GM19043 (cell line): ENCODE measurements at regions not wholly inside any gene's neighbourhood (a gene's known extent, or its start where the extent isn't known, plus 50 kb on each side); places are given as distances from the start of the nearest gene placed in this dataset.
"Not testable (repeated sequence)": the region's sequence is repeated elsewhere in the genome, so short reads cannot be mapped to it uniquely, and the experiment has no call there.

Source experiments
- ATAC-seq: cut with Tn5 transposase; IDR thresholded peaks from one replicate; pipeline ENCODE4 v1.9.1; 2021; ENCODE audit warnings: low read depth; ENCODE audit not compliant: unreplicated experiment

DNA sequence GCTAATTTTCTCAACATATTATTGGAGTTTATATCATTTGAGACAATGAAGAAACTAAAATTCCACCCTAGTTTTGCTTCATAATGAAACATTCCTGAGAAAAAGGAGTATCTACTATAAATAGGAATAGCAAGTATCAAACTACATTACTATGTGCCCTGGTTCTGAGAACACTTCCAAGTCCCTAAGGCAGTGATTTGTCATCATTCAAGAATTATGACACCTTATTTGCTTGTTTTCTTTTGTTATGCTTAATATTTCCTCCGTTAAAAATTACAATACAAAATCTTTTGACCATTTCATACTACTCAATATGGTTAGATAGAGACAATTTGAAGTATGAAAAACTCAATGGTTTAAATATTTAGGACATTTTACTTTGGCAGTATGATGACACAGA lies 707.8 kb upstream of the GOLIM4 start:
- ATAC-seq, result no peak

DNA sequence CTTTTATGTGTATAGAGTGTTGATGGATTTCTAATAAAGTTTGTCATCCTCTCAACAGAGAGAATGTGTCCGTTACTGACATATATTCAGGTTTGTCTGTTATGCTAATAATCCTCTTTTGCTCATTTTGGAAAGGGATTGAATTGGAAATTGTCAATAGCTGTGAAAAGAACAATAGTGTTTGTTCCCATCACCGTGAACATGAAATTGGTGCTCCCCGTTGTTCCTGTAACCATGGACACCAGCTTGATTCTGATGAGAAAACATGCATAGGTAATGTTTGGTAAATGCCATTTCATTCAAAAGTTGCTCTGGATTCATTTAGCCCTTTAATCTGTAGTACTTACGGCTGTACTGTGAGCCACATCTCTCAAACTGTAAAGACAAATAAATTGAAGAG lies 707.0 kb upstream of the GOLIM4 start:
- no peak for ATAC-seq

DNA sequence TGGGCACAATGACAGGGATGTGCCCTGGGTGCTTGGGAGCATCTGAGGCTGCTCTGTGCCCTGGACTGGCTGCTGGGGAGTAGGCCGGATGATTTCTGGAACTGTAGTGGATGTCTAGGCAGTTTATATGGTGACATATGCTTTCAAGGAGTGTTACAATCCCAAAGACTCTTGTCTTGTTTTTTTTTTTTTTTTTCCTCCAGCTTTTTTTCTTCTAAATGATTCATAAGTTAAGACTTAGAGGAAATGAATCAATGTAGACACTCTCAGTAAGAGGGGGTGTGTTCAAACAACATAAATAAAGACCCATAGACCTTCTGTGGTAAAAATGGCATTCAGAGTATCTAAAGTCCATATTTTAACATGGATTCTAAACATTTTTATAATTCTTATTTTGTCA lies 706.1 kb upstream of the GOLIM4 start:
- ATAC-seq, result no peak

DNA sequence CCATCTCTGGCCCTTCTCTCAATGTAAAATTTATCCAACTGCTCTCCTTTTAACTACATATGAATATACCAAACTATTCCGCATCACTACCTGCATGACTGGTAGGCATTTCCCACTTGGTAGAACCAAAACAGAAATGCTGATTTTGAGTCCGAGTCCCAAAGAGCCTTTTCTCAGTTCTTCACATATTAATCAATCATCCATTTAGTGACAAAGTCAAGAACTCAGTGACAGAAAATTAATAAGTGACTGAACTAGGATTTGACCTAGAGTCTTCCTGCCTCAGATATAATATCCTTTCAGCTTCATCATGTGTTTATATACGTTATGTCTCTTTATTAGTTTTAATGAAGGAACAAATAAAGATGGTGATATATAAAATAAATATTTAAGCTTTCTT lies 700.6 kb upstream of the GOLIM4 start:
- ATAC-seq, result no peak

DNA sequence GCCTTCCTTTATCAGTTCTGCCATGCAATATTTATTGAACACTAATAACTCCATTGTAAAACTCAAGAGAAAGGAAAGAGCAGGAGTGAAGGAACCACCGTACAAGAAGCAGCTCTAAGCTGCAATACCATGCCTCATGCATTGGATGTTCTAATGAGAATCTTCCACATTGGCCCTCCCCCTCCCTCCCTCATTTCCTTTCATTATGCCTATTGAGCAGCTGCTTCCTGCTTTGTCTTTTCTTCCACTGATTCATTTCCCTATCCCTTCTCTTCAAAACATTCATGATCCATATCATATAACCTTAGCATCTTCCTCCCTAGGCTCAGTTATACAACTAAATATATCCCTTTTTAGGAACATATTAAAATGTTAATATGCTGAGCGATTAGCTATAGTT lies 698.7 kb upstream of the GOLIM4 start:
- ATAC-seq, result no peak

DNA sequence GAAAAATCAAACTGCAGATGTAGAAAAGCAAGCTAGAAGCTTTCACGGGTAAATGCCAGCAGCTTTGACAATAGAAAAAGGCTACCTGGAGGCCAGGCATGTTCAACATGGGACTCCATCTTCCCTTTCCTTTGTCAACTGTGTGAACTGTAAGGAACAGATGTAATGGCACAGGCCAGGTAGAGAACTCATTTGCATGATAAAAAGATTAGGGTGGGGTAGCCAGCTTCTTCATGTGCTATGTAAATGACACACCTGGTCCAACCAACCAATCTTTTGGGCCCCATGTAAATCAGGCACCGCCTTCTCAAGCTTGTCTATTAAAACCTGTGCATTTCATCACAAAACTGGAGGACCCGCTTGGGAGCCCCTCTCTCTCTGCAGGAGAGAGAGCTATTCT lies 686.5 kb upstream of the GOLIM4 start:
- no peak for ATAC-seq

DNA sequence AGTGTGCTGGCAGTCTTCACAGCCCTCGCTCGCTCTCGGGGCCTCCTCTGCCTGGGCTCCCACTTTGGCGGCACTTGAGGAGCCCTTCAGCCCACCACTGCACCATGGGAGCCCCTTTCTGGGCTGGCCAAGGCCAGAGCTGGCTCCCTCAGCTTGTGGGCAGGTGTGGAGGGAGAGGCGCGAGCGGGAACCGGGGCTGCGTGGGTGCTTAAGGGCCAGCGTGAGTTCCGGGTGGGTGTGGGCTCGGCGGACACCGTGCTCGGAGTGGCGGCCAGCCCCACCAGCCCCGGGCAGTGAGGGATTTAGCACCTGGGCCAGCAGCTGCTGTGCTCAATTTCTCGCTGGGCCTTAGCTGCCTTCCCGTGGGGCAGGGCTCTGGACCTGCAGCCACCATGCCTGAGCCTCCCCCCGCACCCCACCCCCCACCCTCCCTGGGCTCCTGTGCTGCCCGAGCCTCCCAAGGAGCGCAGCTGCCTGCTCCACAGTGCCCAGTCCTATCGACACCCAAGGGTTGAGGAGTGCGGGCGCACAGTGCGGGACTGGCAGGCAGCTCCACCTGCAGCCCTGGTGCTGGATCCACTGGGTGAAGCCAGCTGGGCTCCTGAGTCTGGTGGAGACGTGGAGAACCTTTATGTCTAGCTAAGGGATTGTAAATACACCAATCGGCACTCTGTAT lies 684.4 kb upstream of the GOLIM4 start:
- ATAC-seq, result not testable (repeated sequence)

DNA sequence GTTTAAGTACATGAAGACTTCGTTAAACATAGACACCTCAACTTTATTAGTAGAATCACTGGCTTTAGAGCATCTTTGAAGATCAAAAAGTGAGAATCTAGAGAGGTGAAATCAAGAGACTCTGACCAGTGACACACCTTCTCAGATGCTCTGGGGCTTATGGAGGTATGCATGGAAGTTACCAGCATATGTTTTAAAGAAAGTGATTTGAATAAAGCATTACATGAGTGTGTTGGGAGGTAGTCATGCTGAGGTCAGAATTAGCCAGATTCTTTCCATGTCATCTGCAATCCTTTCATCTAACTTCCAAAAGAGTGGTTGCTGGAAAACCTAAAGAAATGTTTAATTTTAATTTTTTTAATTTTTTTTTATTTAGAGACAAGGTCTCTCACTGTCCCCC lies 658.0 kb upstream of the GOLIM4 start:
- ATAC-seq, result no peak

DNA sequence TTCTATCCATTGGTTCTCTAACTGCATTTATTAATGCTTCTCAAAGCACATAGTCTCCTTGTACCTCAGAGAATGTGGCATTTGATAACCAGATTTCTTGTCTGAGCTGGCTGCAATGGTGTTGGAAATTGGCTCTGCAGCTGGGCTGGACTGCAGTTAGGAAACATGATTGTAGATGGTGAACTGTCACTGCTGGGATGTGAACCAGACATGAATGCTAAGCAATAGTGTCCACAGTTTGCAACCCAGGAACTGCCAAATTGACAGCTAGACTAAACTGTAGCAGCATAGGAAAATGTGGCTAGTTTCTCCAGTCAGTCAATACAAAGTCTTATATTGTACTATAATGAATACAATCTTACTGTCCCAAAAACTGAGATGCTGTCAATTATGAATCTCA lies 656.6 kb upstream of the GOLIM4 start:
- no peak for ATAC-seq

DNA sequence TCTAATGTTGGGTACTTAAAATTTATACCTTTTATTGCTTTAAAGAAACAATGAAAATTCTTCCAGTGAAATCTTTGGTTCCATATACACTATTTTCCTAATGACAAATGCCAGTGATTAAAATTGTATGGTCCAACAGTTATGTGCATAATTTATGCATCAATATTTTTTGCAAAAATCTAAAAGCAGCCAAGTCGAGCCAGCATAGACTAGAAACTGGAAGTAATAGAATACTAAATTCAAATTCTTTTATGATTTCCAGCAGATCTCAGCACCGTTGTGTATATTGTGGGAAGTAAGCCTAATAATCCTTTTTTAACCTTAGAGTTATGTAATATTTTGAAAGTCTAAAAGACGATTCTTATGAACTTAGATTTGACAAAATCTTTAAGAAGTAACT lies 652.0 kb upstream of the GOLIM4 start:
- no peak for ATAC-seq

DNA sequence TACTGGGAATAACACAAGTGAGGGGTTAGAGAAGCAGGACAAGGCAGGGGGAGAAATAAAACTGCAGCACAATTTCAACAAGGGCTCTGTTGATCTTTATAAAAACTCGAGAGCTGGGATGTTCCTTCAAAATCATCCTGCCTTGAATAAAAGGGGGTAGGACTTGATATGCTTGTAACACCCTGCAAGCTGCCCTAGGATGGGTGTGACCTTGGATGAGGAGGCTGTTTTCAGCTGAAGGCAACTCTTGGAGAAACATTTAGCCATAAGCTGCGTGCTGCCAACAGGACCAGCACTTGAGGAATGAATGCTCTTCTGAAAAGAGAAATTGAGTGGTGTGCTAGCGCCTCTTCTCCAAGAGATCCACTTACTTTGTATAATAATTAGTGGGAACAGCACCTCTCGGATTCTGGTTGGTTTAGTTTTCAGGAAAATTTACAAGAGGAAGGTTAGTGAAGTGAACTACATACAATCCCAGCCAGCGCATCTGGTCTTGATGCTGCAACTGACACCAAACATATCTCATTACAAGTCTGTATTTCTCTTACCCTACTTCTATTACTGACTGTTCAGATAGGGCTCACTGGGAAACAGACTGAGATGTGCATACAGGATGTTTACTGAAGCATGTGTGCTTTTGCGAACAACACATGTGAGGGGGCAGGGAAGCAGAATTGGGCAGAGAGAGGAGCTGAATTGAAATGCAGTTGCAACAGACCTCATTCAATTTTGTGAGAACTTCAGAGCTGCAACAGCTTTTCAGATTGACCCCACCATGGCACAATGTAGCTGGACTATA lies 643.0 kb upstream of the GOLIM4 start:
- ATAC-seq, result no peak

DNA sequence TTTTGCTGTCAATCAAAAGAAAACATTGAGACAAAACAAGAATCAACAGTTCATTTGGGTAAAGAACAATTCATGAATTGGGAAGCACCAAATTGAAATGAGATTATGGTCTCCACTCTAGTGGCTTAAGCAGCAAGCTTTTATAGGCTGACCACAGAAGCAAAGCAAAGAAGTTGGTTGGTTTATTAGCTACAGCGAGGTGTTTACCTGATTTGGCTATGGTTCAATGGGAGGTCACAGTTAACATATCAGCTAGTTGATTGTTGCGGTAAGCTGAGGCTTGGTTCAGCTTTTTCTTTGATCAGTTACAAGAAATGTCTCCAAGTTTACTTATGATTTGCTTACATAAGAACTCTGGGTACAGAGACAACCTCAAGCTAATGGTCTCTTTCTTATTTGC lies 640.5 kb upstream of the GOLIM4 start:
- ATAC-seq, result no peak

DNA sequence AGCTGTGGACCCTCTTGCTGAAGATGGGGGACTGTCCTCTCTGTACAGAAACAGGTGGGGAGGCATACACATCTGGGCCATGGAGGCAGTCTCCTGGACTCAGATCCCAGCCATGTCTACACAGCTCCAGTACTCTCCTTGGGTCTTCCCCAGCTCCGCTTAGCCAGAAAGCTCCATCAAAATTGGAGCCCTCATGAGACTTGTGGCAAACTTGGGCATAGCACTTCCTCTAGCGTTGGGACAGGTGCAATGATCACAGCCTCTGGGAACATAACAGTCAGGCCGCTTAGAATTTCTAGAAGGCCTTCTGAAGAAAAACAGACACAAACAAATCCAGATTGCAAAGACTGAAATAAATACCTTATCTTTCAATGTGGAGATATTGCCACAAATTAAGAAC lies 634.3 kb upstream of the GOLIM4 start:
- ATAC-seq, result no peak

DNA sequence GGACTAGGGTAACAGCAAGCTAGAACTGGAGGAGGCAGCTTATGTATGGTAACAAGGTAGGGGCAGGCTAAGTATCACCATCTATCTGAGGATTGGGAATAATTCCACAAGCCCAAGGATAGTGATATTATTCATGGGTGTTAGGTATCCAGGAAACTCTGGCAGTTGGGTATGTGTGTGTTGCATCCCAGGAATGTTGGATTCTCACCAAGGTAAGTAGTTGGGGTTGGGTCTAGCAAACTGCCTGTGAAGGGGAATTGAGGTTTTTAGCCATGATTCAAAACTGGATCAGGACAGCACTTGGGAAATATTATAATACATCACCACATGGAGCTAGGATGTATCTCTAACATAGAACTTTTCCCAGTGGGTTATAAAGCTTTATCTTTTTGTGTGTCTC lies 626.4 kb upstream of the GOLIM4 start:
- ATAC-seq, result no peak

DNA sequence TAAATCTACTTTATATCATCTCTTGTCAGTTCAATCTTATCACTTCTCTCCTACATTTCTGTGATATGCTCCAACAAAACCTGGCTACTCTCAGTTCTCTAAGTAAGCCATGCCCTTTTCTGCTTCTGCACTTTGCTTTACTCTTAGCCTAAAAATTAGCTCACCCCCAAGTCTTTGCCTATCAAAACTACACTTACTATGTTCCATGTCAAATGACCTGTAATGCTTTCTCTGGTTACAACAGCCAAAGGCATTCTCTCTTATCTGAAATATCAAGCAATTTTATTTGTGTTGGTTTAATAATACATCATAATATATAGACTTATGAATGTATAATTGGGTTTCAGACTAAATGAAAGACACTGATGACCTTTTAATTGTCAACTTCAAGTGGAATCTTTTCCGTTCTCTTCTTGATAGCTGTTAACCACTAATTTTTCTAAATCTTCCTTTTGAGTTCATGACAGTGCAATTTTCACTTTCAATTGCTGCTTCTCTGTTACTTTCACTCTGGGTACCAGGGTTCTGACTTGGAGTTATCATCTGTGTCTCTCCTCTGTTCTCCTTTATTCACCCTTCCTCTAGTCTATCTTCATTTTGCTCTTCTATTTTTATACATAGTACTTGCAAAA lies 619.0 kb upstream of the GOLIM4 start:
- ATAC-seq, result peak; percentile 93

DNA sequence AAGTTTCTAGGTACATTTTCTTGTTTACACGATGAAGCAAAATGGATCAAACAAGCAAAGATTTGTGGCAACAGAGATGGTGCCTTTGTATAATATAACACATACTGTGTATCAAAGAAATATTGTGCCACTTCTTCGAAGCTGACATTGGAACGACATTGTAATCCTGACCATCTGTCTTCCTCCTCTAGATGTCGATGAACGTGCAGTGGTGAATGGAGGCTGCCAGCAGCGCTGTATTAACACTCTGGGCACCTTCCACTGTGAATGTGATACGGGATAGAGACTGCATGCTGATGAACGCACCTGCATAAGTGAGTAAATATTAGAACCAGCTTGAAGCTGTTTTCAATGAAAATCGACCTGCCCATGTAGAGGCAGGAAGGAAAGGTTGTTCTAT lies 613.3 kb upstream of the GOLIM4 start:
- no peak for ATAC-seq

DNA sequence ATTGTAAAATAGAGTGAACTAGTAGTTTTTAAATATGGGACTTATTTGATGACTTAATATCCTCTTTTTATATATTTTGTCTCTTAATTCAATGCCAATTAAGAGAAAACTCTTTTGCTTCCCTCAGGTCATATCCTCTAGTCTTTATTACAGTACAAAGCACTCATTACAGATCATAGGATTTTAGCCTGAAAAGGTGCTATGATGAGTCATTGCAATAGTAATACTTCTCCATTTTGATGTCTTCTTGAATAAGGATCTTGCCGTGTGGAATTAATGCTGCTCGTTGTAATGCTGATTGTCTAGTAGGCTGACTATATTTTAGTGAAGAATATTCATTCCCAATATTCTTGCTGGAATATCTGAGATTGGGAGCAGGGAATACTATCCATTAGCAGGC lies 612.2 kb upstream of the GOLIM4 start:
- no peak for ATAC-seq

DNA sequence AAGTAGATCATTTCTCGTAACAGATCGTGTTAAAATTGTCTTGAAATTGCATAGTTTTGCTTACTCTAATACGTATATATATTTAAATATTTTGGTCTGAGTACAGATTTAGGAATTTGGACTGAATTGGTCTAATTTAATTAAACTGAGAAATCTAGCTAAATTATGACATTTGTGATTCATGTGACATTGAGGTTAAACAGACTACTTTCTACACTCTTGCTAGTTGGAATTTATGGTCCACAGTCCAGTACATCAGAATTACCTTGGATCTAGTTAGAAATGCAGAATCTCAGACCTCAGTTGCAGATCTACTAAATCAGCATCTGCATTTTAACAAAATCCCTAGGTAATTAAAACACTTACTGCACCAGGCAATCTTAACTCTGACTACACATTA lies 609.7 kb upstream of the GOLIM4 start:
- no peak for ATAC-seq

DNA sequence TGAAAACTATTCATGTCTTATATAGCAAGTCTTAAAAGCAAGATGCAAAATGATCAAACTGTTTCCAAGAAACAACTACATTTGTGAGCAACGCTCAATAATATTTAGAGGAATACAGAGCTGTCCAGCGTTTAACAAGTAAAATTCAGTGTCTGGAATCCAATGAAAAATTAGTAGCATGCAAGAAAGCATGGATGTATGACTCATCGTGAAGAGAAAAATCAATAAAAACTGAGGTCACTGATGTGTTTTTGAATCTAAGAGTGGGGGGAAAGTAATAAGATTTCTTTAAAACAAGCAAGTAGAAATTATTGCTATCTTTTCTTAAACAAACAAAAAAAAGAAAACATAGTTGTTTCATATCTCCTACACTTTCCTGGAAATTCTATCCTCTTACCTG lies 600.3 kb upstream of the GOLIM4 start:
- ATAC-seq, result no peak

DNA sequence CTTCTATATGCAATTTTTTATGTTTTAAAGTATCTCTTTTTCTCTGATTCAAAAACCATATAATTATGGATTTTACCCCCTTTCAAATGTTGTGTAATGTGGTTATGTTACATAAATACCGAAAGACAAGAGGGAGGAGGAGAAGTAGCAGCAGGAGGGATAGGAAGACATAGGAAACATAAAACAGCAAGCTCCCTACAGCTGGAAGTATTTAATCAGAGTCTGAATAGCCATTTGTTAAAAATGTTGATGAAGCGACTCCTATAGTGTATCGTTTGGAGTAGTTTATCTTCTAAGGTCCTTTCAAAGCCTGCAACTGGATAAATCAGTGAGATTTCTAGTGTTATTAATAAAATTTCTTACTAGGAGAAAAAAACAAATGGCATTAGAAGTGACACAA lies 598.1 kb upstream of the GOLIM4 start:
- no peak for ATAC-seq

DNA sequence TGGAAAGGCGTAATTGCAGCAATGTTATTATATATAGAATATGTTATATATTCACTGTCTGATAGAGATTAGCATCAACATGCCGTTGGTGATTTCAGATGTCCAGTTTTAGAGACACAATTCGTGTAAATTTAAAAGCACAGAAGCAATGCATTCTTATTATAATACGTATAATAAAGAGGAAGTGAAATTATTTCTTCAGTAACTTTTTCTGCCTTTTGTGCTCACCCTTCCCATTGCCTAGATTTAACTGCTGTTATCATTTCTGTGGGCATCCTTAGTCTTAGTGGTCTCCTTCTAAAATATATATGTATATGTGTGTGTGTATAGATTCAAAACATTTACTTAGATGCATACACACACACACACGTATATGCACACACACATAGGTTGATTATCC lies 592.5 kb upstream of the GOLIM4 start:
- no peak for ATAC-seq

DNA sequence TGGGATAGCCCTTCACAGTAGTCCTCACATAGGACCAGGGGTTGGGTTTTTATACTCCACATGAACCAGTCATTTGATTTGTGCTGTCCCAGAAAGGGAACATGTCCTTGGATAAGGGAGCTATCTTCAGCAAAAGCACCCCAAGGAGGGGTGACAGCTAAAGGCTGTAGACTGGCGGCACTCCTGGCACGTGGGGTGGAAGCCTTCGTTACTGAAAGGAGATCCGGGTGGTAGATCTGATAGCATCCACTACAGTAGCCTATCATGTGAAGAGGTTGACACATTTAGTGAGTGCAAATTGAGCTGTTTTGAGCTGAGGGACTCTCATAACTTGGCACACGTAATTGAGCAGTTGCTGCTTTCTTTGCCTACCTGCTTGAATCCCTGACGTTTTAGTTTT lies 588.8 kb upstream of the GOLIM4 start:
- ATAC-seq, result no peak
